Fibroblast of lung (primary cell): ENCODE measurements at regions not wholly inside any gene's neighbourhood (a gene's known extent, or its start where the extent isn't known, plus 50 kb on each side); places are given as distances from the start of the nearest gene placed in this dataset.

Source experiments
- CTCF ChIP-seq, 2 donors: IDR thresholded peaks in 1 of 2; conservative IDR thresholded peaks in 1 of 2; 1 replicate in 1 of 2; 2 replicates in 1 of 2; pipeline ENCODE4 v1.5.1; 2011 to 2012; ENCODE audit warnings: low read length in 2 of 2, control low read depth in 1 of 2, inconsistent platforms in 1 of 2, low read depth in 1 of 2, mild to moderate bottlenecking in 1 of 2
- EZH2 ChIP-seq: IDR thresholded peaks from 2 replicates; pipeline ENCODE4 v1.5.1; 2012; ENCODE audit warnings: low read length, control low read depth, mild to moderate bottlenecking; ENCODE audit errors: missing control alignments

GRCh38 chr9:88680041-88680440, 145.1 kb downstream of the NXNL2 start:
- TF ChIP-seq CTCF (conservative IDR thresholded peaks at IDR 0.05 in 1 of 2, IDR thresholded peaks at IDR 0.05 in 1 of 2; ENCODE audit: low read depth in 1 of 2, low read length in 2 of 2) (no peak), EZH2 (no peak)
